Effector memory CD8-positive, alpha-beta T cell (primary cell): ENCODE measurements at regions not wholly inside any gene's neighbourhood (a gene's known extent, or its start where the extent isn't known, plus 50 kb on each side); places are given as distances from the start of the nearest gene placed in this dataset.

Experiments
- ATAC-seq: fragments of 150-1000 bp; cut with Tn5 transposase; replicated peaks from 2 replicates; pipeline ENCODE4 v1.10.0; 2021; ENCODE audit warnings: mild to moderate bottlenecking, moderate library complexity
- DNase-seq, 3 experiments: peaks; one replicate each; pipeline ENCODE4 v3.0.0; 2021
- H3K27ac Mint-ChIP-seq, 2 donors: one replicate each; pipeline ENCODE4 v1.8.0; 2022; ENCODE audit warnings: mild to moderate bottlenecking in 2 of 2, mixed read lengths in 2 of 2, moderate library complexity in 2 of 2
- H3K27me3 Mint-ChIP-seq, 2 donors: one replicate each; pipeline ENCODE4 v1.8.0; 2022; ENCODE audit warnings: mixed read lengths in 2 of 2
- H3K36me3 Mint-ChIP-seq: one replicate; pipeline ENCODE4 v1.8.0; 2022; ENCODE audit warnings: mild to moderate bottlenecking, moderate library complexity, mixed read lengths; ENCODE audit not compliant: insufficient read depth
- H3K4me1 Mint-ChIP-seq, 2 donors: one replicate each; pipeline ENCODE4 v1.8.0; 2022; ENCODE audit warnings: low read depth in 2 of 2, mixed read lengths in 2 of 2
- H3K4me3 Mint-ChIP-seq, 2 donors: one replicate each; pipeline ENCODE4 v1.8.0; 2022; ENCODE audit warnings: mild to moderate bottlenecking in 2 of 2, mixed read lengths in 2 of 2, moderate library complexity in 2 of 2
- H3K9me3 Mint-ChIP-seq, 2 donors: one replicate each; pipeline ENCODE4 v1.8.0; 2022; ENCODE audit warnings: mixed read lengths in 2 of 2

DNA sequence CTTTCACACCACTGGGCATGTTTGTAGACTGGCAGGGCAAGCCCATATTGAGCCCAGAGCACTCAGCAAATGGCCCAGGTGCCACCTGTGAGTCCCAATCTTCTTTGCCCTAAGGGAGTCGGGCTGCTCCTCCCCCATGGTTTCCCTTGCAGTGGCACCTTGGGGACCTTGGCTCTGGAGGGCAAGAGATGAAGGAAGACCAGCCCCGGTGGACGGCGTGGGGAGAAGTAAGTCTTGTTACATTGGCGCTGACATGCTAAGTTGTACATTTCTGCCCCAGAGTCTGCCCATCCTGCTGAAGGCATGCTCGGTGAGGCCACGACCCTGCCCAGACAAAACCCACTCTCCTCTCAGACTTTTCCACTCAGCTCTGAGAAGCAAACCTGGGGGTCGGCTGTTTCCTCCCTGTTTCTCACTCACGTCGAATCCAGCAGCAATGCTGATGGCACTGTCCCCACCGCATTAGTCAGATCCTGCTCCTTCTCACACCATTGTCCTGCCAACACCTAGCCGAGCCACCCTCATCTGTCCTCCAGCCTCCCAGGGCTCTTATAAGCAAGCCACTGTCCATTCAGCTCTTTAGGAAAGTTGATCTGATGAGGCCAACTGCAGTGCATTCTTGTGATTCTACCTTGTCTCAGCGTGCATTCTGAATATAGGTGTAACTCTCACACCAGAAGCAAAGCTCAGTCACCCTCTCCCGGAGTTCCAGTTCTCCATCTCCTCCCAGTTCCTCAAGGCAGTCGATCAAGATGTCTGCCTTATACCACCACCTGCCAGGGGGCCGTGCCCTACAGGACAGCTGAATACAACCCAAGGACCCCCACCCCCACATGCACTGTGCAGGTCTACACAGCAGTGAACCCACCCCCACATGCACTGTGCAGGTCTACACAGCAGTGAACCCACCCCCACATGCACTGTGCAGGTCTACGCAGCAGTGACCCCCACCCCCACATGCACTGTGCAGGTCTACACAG is 827.1 kb downstream of the TBC1D22A start:
- H3K27ac Mint-ChIP-seq = no peak overlapping the region
- ATAC-seq (no peak), DNase-seq (no peak)
- peaks cover 0 to 5% of the 10 kb centered on the region in 2 donors for H3K4me1 Mint-ChIP-seq
- no peak overlapping the region for H3K4me3 Mint-ChIP-seq
- H3K9me3 Mint-ChIP-seq = no peaks in the 10 kb centered on the region
- H3K36me3 Mint-ChIP-seq = no peaks in the 10 kb centered on the region
- peaks cover 5 to 21% of the 10 kb centered on the region in 2 donors for H3K27me3 Mint-ChIP-seq

DNA sequence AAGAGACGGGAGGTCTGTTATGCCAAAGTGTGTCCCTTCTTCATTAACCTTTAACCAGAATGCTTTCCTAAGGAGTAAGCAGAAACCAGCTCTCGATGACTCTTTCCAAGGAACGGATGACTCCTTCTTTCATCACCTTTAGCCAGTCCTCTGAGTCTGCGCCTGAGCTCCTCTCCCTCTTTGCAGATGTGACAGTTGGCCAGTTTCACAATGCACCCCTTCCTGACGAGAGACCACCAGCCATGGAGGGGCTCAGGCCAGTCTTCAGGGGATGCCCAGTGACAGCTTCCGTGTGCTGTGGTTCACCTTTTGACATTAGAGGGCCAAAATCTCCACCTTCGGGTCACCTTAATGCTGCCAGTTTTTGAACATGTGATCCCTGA is 826.1 kb downstream of the TBC1D22A start:
- Mint-ChIP-seq H3K4me1 (peaks cover 0 to 5% of the 10 kb centered on the region in 2 donors), H3K9me3 (no peaks in the 10 kb centered on the region), H3K4me3 (no peak overlapping the region), H3K36me3 (no peaks in the 10 kb centered on the region), H3K27me3 (peaks cover 5 to 21% of the 10 kb centered on the region in 2 donors), H3K27ac (no peak overlapping the region)
- ATAC-seq (no peak), DNase-seq (no peak)

DNA sequence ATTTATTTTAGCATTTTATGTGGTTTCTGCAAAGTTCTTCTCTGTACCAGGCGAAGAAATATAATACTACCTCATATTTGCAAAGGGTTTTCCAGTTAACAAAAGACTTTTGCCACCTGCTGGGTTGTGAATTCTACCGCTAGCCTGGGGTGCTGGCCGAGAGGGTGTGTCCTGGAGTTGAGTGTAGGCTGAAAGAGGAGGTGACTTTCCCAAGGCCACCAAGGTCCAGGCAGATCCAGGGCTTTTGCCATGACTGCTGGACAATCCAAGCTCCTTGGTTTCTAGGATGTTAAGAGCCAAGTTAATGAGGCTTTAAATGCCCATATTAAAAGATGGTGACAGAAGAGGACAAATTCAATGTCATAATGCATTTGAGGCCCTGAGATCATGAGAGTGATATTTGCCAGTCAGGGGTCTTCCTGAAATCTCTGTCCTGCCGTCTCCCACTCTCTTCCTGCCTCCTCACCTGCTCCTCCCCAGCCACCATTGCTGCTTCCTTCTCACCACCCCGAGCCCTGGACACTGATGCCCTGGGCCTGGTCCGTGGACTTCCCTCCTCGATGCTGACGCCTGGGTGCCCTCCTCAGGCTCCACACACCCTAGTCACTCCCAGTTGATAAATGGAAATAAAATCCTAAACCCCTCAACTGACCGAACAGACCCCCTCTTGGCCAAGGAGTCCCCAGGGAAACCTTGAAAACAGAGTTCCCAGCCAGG is 825.6 kb downstream of the TBC1D22A start:
- no peak overlapping the region for H3K4me3 Mint-ChIP-seq
- no peak overlapping the region for H3K27ac Mint-ChIP-seq
- no peaks in the 10 kb centered on the region for H3K36me3 Mint-ChIP-seq
- peaks cover 5 to 21% of the 10 kb centered on the region in 2 donors for H3K27me3 Mint-ChIP-seq
- no peak for DNase-seq
- H3K9me3 Mint-ChIP-seq = no peaks in the 10 kb centered on the region
- peaks cover 0 to 5% of the 10 kb centered on the region in 2 donors for H3K4me1 Mint-ChIP-seq
- ATAC-seq = no peak

DNA sequence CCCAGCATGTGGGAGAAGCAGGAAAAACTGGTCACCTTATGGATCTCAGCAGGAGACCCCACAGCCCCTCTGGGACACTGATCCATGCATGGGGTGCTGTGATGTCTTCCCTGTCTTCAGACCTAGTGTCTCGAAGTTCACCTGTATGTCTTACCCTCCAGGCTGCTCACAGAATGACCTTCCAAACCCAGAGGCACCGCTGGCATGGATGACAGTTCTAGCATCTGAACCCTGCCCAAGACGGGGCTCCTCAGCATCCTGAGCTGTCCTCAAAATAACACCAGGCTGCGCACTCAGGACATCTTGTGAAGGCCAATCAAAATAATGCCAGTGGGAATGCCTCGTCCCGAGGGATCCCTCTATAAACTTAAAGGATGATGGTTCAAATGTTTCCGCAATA is 824.9 kb downstream of the TBC1D22A start:
- H3K36me3 Mint-ChIP-seq = no peaks in the 10 kb centered on the region
- no peak overlapping the region for H3K4me3 Mint-ChIP-seq
- no peaks in the 10 kb centered on the region for H3K9me3 Mint-ChIP-seq
- ATAC-seq (no peak), DNase-seq (no peak)
- peaks cover 5 to 21% of the 10 kb centered on the region in 2 donors for H3K27me3 Mint-ChIP-seq
- H3K4me1 Mint-ChIP-seq = peaks cover 0 to 5% of the 10 kb centered on the region in 2 donors
- H3K27ac Mint-ChIP-seq = no peak overlapping the region

DNA sequence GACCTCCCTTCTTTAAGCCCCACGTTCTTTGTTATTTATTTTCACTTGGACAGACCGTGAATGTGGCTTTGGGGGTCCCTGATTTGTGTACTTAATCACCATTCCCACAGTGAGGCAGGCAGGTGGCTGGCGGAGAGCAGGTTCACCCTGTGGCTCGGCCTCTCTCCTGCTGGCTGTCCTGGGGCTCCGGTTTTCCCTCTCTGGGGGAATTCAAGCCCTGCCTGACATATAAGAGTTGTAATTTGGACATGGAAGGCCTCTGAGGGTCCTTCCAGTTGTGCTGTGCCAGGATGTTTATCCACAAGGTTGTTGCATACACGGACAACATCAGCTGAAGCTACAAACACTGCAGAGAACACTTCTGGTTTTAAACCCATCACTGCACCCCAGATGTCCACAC is 824.5 kb downstream of the TBC1D22A start:
- Mint-ChIP-seq H3K27ac (no peak overlapping the region), H3K4me1 (peaks cover 0 to 5% of the 10 kb centered on the region in 2 donors), H3K4me3 (no peak overlapping the region), H3K27me3 (peaks cover 5 to 21% of the 10 kb centered on the region in 2 donors), H3K9me3 (no peaks in the 10 kb centered on the region), H3K36me3 (no peaks in the 10 kb centered on the region)
- no peak for DNase-seq
- no peak for ATAC-seq

DNA sequence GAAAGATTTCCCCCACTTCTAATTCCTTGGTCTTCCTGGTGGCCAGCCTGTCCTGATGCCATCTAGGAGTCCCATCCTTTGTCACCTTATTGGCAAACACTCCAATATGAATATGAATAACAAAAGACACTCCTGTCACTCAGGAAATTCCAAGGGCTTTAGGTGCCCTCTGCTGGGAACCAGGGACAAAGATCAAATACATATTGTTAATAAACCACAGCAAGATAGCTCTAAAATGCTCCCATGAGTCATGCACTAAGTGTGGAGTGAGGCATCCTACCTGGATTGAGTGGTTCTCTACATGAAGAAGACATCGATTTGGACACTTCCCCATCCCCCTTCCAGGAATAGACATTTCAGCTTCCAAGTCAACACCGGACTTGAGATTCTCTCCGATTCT is 823.6 kb downstream of the TBC1D22A start:
- DNase-seq = no peak
- H3K27me3 Mint-ChIP-seq = peaks cover 5 to 21% of the 10 kb centered on the region in 2 donors

DNA sequence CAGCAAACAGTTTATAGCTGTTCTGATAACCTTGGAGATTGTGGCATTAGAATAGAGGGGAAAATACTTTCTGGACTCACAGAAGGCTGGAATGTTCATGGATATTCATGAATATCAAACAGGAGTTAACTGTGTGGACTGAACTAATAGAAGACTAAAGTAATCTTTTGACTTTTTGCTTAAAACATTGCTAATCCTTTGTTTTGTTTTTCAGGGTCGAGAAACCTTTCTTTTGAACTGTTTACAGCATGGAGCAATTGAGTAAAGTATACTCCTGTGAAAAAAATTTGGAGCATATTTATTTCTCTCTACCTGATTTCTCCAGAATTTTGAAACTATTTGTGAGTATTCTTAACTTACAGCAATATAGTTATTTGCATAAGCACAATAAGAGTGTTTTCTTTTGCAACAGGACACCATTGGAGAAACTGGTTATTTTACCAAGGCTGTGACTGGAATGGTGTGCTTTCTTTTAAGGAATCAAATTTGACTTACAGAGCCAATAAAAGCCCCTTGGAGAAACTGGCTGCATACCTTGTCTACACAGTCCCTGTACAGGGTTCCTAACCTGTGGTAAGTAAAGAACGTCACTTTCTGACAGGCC is 821.6 kb downstream of the TBC1D22A start:
- DNase-seq = no peak
- Mint-ChIP-seq H3K27me3 (peaks cover 0 to 9% of the 10 kb centered on the region in 2 donors), H3K4me3 (no peak overlapping the region), H3K27ac (no peak overlapping the region), H3K36me3 (no peaks in the 10 kb centered on the region), H3K9me3 (no peaks in the 10 kb centered on the region), H3K4me1 (peaks cover 0 to 2% of the 10 kb centered on the region in 2 donors)
- no peak for ATAC-seq

More for the DNA sequence above, 823.6 kb downstream of the TBC1D22A start:
- ATAC-seq = no peak
- Mint-ChIP-seq H3K36me3 (no peaks in the 10 kb centered on the region), H3K4me3 (no peak overlapping the region), H3K9me3 (no peaks in the 10 kb centered on the region), H3K27ac (no peak overlapping the region), H3K4me1 (peaks cover 0 to 5% of the 10 kb centered on the region in 2 donors)

DNA sequence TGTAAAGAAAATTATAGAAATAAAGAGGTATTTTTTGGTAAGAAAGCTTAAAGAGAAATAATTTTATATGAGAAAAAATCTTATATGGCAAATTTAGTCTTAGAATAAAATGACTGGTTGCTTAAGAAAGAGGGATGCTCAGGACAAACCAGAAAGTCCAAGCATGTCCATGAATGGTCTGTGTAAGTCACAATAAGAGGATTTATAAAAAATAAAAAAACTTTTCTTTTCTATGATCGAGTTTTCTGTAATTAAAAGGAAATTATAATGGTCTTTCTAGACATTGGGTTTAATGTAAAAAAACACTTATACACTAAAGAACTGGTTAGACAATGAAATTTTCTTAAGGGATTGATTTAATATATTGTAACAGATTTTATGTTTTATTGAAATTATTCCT is 819.6 kb downstream of the TBC1D22A start:
- Mint-ChIP-seq H3K36me3 (no peaks in the 10 kb centered on the region), H3K27ac (no peak overlapping the region), H3K4me1 (no peaks in the 10 kb centered on the region), H3K4me3 (no peak overlapping the region), H3K27me3 (peaks cover 2 to 3% of the 10 kb centered on the region in 2 donors), H3K9me3 (no peaks in the 10 kb centered on the region)
- DNase-seq (no peak), ATAC-seq (no peak)

DNA sequence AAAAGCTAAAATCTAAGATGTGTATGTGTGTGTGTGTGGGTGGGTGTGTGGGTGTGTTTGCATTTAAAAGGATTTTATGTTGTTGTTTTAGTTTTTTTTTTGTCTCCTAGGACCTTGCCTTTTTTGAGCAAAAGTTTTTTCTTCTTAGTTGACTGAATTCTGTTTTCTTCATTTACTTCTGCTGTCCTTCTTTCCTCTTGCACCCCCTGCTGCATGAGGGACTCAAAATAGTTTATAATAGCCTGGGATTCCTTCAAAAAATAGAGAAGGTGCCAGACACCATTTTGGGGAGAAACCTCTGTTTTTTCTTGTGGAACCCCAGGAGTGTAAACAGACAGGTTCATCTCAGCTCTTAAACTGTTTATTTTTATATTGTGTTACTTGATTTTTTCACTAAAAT is 817.7 kb downstream of the TBC1D22A start:
- H3K4me3 Mint-ChIP-seq = no peak overlapping the region
- H3K36me3 Mint-ChIP-seq = no peaks in the 10 kb centered on the region
- H3K27me3 Mint-ChIP-seq = peaks cover 16% of the 10 kb centered on the region in 2 donors
- no peak overlapping the region for H3K27ac Mint-ChIP-seq
- H3K9me3 Mint-ChIP-seq = no peaks in the 10 kb centered on the region
- no peak for ATAC-seq
- no peak for DNase-seq
- H3K4me1 Mint-ChIP-seq = no peaks in the 10 kb centered on the region

DNA sequence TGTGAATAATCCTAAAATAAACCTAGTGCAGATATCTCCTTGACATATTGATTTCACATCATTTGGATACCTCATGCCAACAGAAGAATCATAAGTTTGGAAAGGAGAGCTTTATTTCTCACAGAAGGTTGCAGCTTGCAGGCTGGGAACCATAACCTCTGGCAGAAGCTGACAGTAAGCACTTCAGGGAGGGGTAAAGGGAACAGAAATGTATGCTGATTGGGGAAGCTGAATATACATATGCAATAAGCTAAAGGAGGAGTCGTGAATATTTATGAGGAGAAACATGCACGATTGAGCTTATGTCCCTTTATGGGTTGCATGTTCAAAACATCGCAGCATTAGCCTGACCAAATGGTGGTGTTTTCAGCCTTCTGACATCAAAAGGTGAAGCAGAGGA is 814.5 kb downstream of the TBC1D22A start:
- Mint-ChIP-seq H3K27me3 (peaks cover 18 to 25% of the 10 kb centered on the region in 2 donors), H3K4me3 (no peak overlapping the region), H3K36me3 (no peaks in the 10 kb centered on the region), H3K9me3 (no peaks in the 10 kb centered on the region), H3K4me1 (no peaks in the 10 kb centered on the region), H3K27ac (no peak overlapping the region)
- no peak for DNase-seq
- ATAC-seq = no peak

DNA sequence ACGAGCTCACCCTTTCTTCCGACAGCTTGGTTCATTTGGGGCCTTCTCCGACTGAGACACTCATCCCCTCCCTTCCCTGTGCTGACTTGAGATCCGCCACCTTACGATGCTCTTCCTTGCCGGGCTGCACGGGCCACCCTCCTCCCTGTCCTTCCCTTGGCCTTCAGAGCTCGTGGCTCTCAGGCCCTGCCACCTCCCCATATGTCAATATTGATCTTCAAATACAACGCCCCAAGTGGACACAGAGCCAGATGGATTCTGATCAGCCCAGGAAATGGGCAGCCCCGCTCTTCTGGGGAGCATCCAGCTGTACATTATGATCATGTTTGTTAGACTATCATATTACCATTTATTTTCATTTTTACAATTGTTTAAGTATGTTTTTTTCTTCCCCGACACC is 812.8 kb downstream of the TBC1D22A start:
- ATAC-seq (no peak), DNase-seq (no peak)
- no peak overlapping the region for H3K4me3 Mint-ChIP-seq
- peaks cover 18 to 25% of the 10 kb centered on the region in 2 donors for H3K27me3 Mint-ChIP-seq
- peaks cover 0 to 1% of the 10 kb centered on the region in 2 donors for H3K4me1 Mint-ChIP-seq
- H3K36me3 Mint-ChIP-seq = no peaks in the 10 kb centered on the region
- no peaks in the 10 kb centered on the region for H3K9me3 Mint-ChIP-seq
- no peak overlapping the region for H3K27ac Mint-ChIP-seq

DNA sequence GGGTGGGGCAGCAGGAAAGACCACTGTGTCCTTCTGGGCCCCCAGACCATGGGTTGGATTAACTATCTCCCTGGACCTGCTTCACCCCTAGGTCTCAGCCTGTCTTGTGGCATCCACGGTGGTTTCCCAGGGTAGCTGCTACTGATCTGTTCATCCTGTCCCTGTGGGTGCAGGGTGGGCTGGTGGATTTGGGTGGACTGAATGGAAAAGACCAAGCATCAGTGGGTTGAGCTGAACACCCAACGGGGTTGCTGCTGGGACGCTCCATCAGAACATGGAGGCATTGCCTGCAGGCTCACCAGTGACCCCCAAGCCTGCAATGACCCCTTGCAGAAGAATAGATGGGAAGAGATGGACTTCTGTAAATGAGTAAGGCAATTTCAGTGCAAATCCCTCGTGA is 812.1 kb downstream of the TBC1D22A start:
- H3K36me3 Mint-ChIP-seq = no peaks in the 10 kb centered on the region
- no peak overlapping the region for H3K4me3 Mint-ChIP-seq
- ATAC-seq (no peak), DNase-seq (no peak)
- H3K27me3 Mint-ChIP-seq = peaks cover 18 to 25% of the 10 kb centered on the region in 2 donors
- H3K27ac Mint-ChIP-seq = no peak overlapping the region
- peaks cover 0 to 1% of the 10 kb centered on the region in 2 donors for H3K4me1 Mint-ChIP-seq
- no peaks in the 10 kb centered on the region for H3K9me3 Mint-ChIP-seq

DNA sequence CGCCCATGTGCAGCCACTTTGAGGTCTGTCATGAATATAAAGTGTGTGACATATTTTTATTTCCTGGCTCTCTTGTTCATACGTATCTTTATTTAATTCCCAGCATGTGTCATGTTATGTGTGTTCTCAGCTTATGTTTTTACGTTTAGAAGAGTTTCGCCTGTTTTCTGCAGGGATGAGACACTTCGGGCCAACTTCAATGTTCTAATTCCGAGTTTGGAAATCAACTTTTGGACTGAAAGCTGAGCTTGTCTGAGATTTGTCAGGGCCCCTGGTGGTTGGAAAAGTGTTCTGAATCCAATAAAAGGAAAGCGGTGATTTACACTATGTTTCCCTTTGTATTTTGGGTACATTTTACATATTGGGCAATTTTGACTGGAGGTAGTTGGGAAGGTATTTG is 810.7 kb downstream of the TBC1D22A start:
- no peak overlapping the region for H3K4me3 Mint-ChIP-seq
- no peaks in the 10 kb centered on the region for H3K36me3 Mint-ChIP-seq
- H3K27me3 Mint-ChIP-seq = peaks cover 18 to 25% of the 10 kb centered on the region in 2 donors
- H3K4me1 Mint-ChIP-seq = peaks cover 0 to 1% of the 10 kb centered on the region in 2 donors
- no peak overlapping the region for H3K27ac Mint-ChIP-seq
- ATAC-seq = no peak
- no peak for DNase-seq
- no peaks in the 10 kb centered on the region for H3K9me3 Mint-ChIP-seq
